ENCODE measurements at regions not wholly inside any gene's neighbourhood (a gene's known extent, or its start where the extent isn't known, plus 50 kb on each side); places are given as distances from the start of the nearest gene placed in this dataset.
A peak's percentile ranks its signal among the peaks of the same experiment; 100 is the strongest.

- H3K4me2 ChIP-seq, result no peak overlapping the region
- no peak for TF ChIP-seq EP300 (IDR thresholded peaks at IDR 0.05)
- no peak for TF ChIP-seq RCOR1 (IDR thresholded peaks at IDR 0.05; ENCODE audit: low read depth, low read length)
- no peak for TF ChIP-seq KDM5A (IDR thresholded peaks at IDR 0.05)
- no peak for TF ChIP-seq POLR2A (IDR thresholded peaks at IDR 0.05; ENCODE audit: low read length)
- TF ChIP-seq PHF8 (IDR thresholded peaks at IDR 0.05; ENCODE audit: borderline replicate concordance, low read depth), result no peak
- H3K4me3 ChIP-seq, result no peak overlapping the region
- ChIA-PET POLR2A (no interaction called here), CTCF (interaction anchor here (0.6 to 1.0 kb wide), 2 partner anchors 59 to 819 kb away, joined by 3 read pairs; no protein-coding TSS in a partner anchor)
- no peaks in the 10 kb centered on the region for H3K4me1 ChIP-seq
- H3K27ac ChIP-seq, result peak overlapping the region in 1 of 2 experiments; percentile 37; a peak in 2 of 6 replicates
- FAIRE-seq (no peak), ATAC-seq (no peak), DNase-seq (ENCODE audit: low read depth in 1 of 2, low spot score in 1 of 2) (no peak)
- WGBS (ENCODE audit: missing lambda C conversion rate), result 93% methylated on average over 2 of the region's 2 CpGs
- no peaks in the 10 kb centered on the region for H3K9me3 ChIP-seq
These were observed 307.8 kb upstream of the USP24 start for GRCh38 chr1:55522982-55523381.

DNA sequence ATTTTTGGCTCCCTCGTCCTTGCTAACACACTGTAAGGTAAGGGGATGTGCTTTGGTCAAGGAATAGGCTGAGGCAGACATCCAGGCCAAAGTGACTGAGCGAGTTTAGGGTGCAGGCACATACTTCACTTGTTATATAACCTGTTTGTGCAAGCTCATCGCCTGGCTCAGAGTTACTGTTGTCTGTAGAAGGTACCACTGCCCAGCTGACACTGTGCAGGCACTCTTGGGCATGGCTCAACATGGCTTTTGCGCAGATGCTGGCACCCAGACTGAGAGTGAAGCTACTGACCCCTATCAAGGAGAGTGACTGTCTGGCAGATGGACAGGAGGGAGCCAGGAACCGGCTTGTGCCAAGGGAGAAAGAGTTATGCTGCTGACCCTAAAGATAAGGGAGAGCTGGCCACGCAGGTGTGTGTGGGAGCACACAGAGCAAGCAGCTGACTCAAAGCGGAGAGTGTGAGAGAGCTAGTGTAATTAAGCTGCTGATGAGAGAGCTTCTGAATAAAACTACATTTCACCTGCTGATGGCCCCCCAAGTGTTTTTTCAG is 307.3 kb upstream of the USP24 start:
- 80% methylated on average over 6 of the region's 7 CpGs for WGBS (ENCODE audit: missing lambda C conversion rate)
- CTCF ChIA-PET, result interaction anchor here (0.6 kb wide), 1 partner anchor 146 kb away, joined by 3 read pairs; no protein-coding TSS in a partner anchor
- no peak for FAIRE-seq

More for the DNA sequence above, 307.3 kb upstream of the USP24 start:
- POLR2A ChIA-PET, result no interaction called here
- TF ChIP-seq, protein P1, sequence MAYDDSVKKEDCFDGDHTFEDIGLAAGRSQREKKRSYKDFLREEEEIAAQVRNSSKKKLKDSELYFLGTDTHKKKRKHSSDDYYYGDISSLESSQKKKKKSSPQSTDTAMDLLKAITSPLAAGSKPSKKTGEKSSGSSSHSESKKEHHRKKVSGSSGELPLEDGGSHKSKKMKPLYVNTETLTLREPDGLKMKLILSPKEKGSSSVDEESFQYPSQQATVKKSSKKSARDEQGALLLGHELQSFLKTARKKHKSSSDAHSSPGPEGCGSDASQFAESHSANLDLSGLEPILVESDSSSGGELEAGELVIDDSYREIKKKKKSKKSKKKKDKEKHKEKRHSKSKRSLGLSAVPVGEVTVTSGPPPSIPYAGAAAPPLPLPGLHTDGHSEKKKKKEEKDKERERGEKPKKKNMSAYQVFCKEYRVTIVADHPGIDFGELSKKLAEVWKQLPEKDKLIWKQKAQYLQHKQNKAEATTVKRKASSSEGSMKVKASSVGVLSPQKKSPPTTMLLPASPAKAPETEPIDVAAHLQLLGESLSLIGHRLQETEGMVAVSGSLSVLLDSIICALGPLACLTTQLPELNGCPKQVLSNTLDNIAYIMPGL (CRISPR knock-in tag; IDR thresholded peaks at IDR 0.05; ENCODE audit: borderline replicate concordance), result no peak
- no peak for TF ChIP-seq ZFP36 (IDR thresholded peaks at IDR 0.05; ENCODE audit: borderline replicate concordance, partially characterized antibody)
- TF ChIP-seq HES2 (IDR thresholded peaks at IDR 0.05), result no peak
- TF ChIP-seq, protein P2, sequence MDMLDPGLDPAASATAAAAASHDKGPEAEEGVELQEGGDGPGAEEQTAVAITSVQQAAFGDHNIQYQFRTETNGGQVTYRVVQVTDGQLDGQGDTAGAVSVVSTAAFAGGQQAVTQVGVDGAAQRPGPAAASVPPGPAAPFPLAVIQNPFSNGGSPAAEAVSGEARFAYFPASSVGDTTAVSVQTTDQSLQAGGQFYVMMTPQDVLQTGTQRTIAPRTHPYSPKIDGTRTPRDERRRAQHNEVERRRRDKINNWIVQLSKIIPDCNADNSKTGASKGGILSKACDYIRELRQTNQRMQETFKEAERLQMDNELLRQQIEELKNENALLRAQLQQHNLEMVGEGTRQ (IDR thresholded peaks at IDR 0.05), result no peak
- no peak for TF ChIP-seq HOXA7 (CRISPR knock-in tag; IDR thresholded peaks at IDR 0.05)
- TF ChIP-seq NFE2L2 (conservative IDR thresholded peaks at IDR 0.05; ENCODE audit: low read length), result no peak
- TF ChIP-seq JUN (IDR thresholded peaks at IDR 0.05), result no peak
- no peak for TF ChIP-seq REST (IDR thresholded peaks at IDR 0.05)
- no peak for TF ChIP-seq HDAC2 (IDR thresholded peaks at IDR 0.05)
- TF ChIP-seq ESRRA (IDR thresholded peaks at IDR 0.05; ENCODE audit: borderline replicate concordance, low read length), result no peak
- TF ChIP-seq ZC3H11A (IDR thresholded peaks at IDR 0.05), result no peak
- TF ChIP-seq KDM1A (IDR thresholded peaks at IDR 0.05; ENCODE audit: low read depth), result no peak
- Histone ChIP-seq H3K27ac (no peak overlapping the region; a peak in 1 of 6 replicates), H3K4me2 (no peak overlapping the region), H3K9me3 (no peaks in the 10 kb centered on the region), H3K4me3 (no peak overlapping the region), H3K4me1 (no peaks in the 10 kb centered on the region)
- no peak for ATAC-seq
- no peak for DNase-seq (ENCODE audit: low read depth in 1 of 2, low spot score in 1 of 2)
